DND-41 (cell line): ENCODE measurements at regions not wholly inside any gene's neighbourhood (a gene's known extent, or its start where the extent isn't known, plus 50 kb on each side); places are given as distances from the start of the nearest gene placed in this dataset.

Experiments used
- ATAC-seq: fragments of 200-7000 bp; cut with Tn5 transposase; 3 replicates; pipeline ENCODE4 v1.9.1; 2021; ENCODE audit warnings: low read depth; ENCODE audit not compliant: insufficient read depth
- DNase-seq: peaks from one replicate; pipeline ENCODE4 v3.0.0-alpha.2; 2020
- H2AFZ ChIP-seq: 2 replicates; pipeline ENCODE4 v1.6.0; 2012; ENCODE audit warnings: low read depth, low read length
- H3K27ac ChIP-seq: 2 replicates; pipeline ENCODE4 v1.5.1; 2012; ENCODE audit warnings: low read length, inconsistent platforms
- H3K27me3 ChIP-seq: fragments of 200-600 bp; sonication (generic); 2 replicates; pipeline ENCODE4 v1.6.0; 2012; ENCODE audit warnings: low read length, mild to moderate bottlenecking, inconsistent platforms; ENCODE audit not compliant: insufficient read depth, poor library complexity
- H3K36me3 ChIP-seq: 2 replicates; pipeline ENCODE4 v1.5.1; 2012; ENCODE audit warnings: low read length, inconsistent platforms; ENCODE audit not compliant: insufficient read depth
- H3K4me1 ChIP-seq: 2 replicates; pipeline ENCODE4 v1.5.1; 2012; ENCODE audit warnings: mild to moderate bottlenecking, low read length; ENCODE audit not compliant: insufficient read depth
- H3K4me2 ChIP-seq: 2 replicates; pipeline ENCODE4 v1.6.0; 2012; ENCODE audit warnings: mild to moderate bottlenecking, moderate library complexity, low read length, inconsistent platforms; ENCODE audit not compliant: insufficient read depth
- H3K4me3 ChIP-seq, 2 experiments: fragments of 200-600 bp in 1 of 2; shearing (Covaris generic) in 1 of 2; 2 replicates each; pipeline ENCODE4 v1.5.1; 2012 to 2016; ENCODE audit warnings: inconsistent platforms in 2 of 2, low read length in 2 of 2, mild to moderate bottlenecking in 2 of 2, low read depth in 1 of 2, moderate library complexity in 1 of 2
- H3K79me2 ChIP-seq: 2 replicates; pipeline ENCODE4 v1.6.0; 2012; ENCODE audit warnings: low read length, inconsistent platforms; ENCODE audit not compliant: insufficient read depth
- H3K9ac ChIP-seq: 2 replicates; pipeline ENCODE4 v1.6.0; 2012; ENCODE audit warnings: low read depth, mild to moderate bottlenecking, inconsistent platforms, low read length, moderate library complexity
- H3K9me3 ChIP-seq: 2 replicates; pipeline ENCODE4 v1.5.1; 2012; ENCODE audit warnings: low read length, moderate library complexity, mild to moderate bottlenecking, inconsistent platforms; ENCODE audit not compliant: insufficient read depth, severe bottlenecking
- H4K20me1 ChIP-seq: 2 replicates; pipeline ENCODE4 v1.6.0; 2012; ENCODE audit warnings: low read length; ENCODE audit not compliant: insufficient read depth
- CTCF ChIP-seq: IDR thresholded peaks from 2 replicates; pipeline ENCODE4 v1.5.1; 2012; ENCODE audit warnings: borderline replicate concordance, low read length, moderate library complexity, mild to moderate bottlenecking; ENCODE audit not compliant: poor library complexity, severe bottlenecking; ENCODE audit errors: extremely low read depth
- EZH2 ChIP-seq: IDR thresholded peaks from 3 replicates; pipeline ENCODE4 v1.6.1; 2012; ENCODE audit warnings: borderline replicate concordance, low read depth, mild to moderate bottlenecking, moderate library complexity, low read length, inconsistent platforms; ENCODE audit not compliant: severe bottlenecking

GRCh38 chr3:81003817-81004216 is 757.6 kb downstream of the GBE1 start:
- H3K27me3 ChIP-seq, result no peaks in the 10 kb centered on the region
- H3K36me3 ChIP-seq, result no peaks in the 10 kb centered on the region
- no peaks in the 10 kb centered on the region for H3K4me1 ChIP-seq
- H3K9me3 ChIP-seq, result no peaks in the 10 kb centered on the region
- DNase-seq (no peak), ATAC-seq (no peak)
- no peaks in the 10 kb centered on the region for H3K79me2 ChIP-seq
- TF ChIP-seq CTCF (no peak), EZH2 (no peak)
- H2AFZ ChIP-seq, result no peak overlapping the region
- H3K4me3 ChIP-seq, result no peak overlapping the region
- H3K4me2 ChIP-seq, result no peak overlapping the region
- no peak overlapping the region for H3K9ac ChIP-seq
- H3K27ac ChIP-seq, result no peak overlapping the region
- no peaks in the 10 kb centered on the region for H4K20me1 ChIP-seq

GRCh38 chr3:81003008-81003645 is 758.3 kb downstream of the GBE1 start:
- no peaks in the 10 kb centered on the region for H3K79me2 ChIP-seq
- TF ChIP-seq EZH2 (no peak), CTCF (no peak)
- H3K4me1 ChIP-seq, result no peaks in the 10 kb centered on the region
- H2AFZ ChIP-seq, result no peak overlapping the region
- no peaks in the 10 kb centered on the region for H3K27me3 ChIP-seq
- no peak overlapping the region for H3K4me2 ChIP-seq
- H4K20me1 ChIP-seq, result no peaks in the 10 kb centered on the region
- H3K9me3 ChIP-seq, result no peaks in the 10 kb centered on the region
- no peaks in the 10 kb centered on the region for H3K36me3 ChIP-seq
- DNase-seq (no peak), ATAC-seq (no peak)
- no peak overlapping the region for H3K27ac ChIP-seq
- H3K4me3 ChIP-seq, result no peak overlapping the region
- no peak overlapping the region for H3K9ac ChIP-seq

- no peak for DNase-seq
- Histone ChIP-seq H3K36me3 (no peaks in the 10 kb centered on the region), H3K27ac (no peak overlapping the region), H3K27me3 (no peaks in the 10 kb centered on the region), H3K79me2 (no peaks in the 10 kb centered on the region), H4K20me1 (no peaks in the 10 kb centered on the region), H3K9ac (no peak overlapping the region), H3K4me1 (no peaks in the 10 kb centered on the region), H3K4me2 (no peak overlapping the region), H3K4me3 (no peak overlapping the region), H3K9me3 (no peaks in the 10 kb centered on the region), H2AFZ (no peak overlapping the region)
- no peak for ATAC-seq
- TF ChIP-seq CTCF, result no peak
- TF ChIP-seq EZH2, result no peak
Measured at GRCh38 chr3:80999481-80999880, 762.0 kb downstream of the GBE1 start.

GRCh38 chr3:80998022-80998421 is 763.4 kb downstream of the GBE1 start:
- DNase-seq (no peak), ATAC-seq (no peak)
- no peaks in the 10 kb centered on the region for H3K79me2 ChIP-seq
- H3K4me3 ChIP-seq, result no peak overlapping the region
- no peaks in the 10 kb centered on the region for H3K9me3 ChIP-seq
- no peak overlapping the region for H3K9ac ChIP-seq
- no peaks in the 10 kb centered on the region for H3K27me3 ChIP-seq
- H3K27ac ChIP-seq, result no peak overlapping the region
- H4K20me1 ChIP-seq, result no peaks in the 10 kb centered on the region
- H2AFZ ChIP-seq, result no peak overlapping the region
- H3K4me1 ChIP-seq, result no peaks in the 10 kb centered on the region
- H3K4me2 ChIP-seq, result no peak overlapping the region
- no peaks in the 10 kb centered on the region for H3K36me3 ChIP-seq
- no peak for TF ChIP-seq EZH2
- no peak for TF ChIP-seq CTCF
